ENCODE measurements at regions not wholly inside any gene's neighbourhood (a gene's known extent, or its start where the extent isn't known, plus 50 kb on each side); places are given as distances from the start of the nearest gene placed in this dataset.
"Not testable (repeated sequence)": the region's sequence is repeated elsewhere in the genome, so short reads cannot be mapped to it uniquely, and the experiment has no call there.

- DNase-seq: not testable (repeated sequence)
Observed at GRCh38 chr19:28545397-28545796, 667.6 kb downstream of the UQCRFS1 start.

- DNase-seq: no peak
Observed at GRCh38 chr19:28544451-28545261, 668.3 kb downstream of the UQCRFS1 start.

GRCh38 chr19:28543244-28543776 is 669.6 kb downstream of the UQCRFS1 start:
- DNase-seq: no peak

DNA sequence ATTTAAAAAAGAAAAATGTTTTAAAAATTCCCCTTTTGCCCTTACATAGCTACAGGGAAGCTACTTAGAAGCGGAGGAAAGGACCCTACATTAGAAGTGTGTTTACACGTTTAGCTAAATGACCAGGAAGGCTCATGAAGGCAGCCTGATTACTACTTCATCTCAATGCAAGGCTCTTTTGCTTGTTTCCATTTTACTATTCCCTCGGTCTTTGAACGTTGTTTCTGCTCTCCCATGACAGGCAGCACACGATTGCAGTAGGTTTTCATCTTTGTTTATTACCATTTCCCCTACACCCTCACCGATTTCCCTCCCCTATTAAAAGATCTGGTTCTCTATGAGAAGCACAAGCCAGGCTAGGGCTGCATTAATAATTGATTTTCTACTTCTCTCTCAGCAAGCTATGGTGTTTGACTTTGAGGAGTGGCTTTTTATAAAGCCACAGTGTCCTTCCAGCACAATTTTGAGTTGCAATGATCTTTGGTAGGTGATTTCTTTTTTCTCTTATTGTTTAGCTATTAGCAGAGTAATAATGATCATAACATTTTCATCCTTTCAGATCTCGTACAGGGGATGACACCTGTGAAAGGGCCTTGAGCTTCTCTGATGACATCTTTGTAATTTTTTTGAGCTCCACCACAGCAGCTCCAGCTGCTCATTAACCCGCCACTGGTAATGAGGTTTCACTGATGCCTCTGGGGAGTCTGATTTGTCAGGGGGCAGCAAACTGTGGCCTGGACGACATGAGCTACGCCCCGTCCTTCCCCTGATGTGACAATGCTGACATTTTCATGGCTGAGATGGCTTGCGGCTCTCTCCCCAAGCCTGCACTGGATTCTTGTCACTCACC is 670.3 kb downstream of the UQCRFS1 start:
- no peak for DNase-seq

GRCh38 chr19:28541602-28542393 is 671.2 kb downstream of the UQCRFS1 start:
- DNase-seq: no peak

- no peak for DNase-seq
Observed at GRCh38 chr19:28541029-28541428, 671.9 kb downstream of the UQCRFS1 start.

DNA sequence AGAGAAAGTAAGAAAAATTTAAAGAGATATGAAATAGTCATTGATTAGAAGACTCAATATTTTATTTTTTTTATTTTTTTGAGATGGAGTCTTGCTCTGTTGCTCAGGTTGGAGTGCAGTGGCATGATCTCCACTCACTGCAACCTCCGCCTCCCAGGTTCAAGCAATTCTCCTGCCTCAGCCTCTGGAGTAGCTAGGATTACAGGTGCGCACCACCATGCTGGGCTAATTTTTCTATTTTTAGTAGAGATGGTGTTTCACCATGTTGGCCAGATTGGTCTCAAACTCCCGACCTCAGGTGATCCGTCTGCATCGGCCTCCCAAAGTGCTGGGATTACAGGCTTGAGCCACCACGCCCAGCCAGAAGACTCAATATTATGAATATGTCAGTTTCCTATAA is 672.6 kb downstream of the UQCRFS1 start:
- not testable (repeated sequence) for DNase-seq

DNA sequence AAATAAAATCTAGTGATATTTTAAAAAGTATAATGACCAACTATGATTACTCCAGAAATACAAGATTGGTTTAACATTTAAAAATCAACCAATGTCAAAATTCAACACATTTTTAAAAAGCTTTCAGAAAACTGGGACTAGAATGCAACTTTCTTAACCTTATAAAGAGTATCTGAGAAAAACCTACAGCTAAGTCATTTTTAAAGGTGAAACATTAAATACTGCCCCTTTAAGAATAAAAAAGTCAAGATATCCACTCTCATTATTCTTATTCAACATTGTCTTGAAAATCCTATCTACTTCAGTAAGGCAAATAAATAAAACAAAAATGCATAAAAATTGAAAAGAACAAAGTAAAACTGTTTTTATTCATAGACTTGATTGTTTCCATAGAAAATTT is 673.2 kb downstream of the UQCRFS1 start:
- DNase-seq: no peak

GRCh38 chr19:28538579-28538978 is 674.4 kb downstream of the UQCRFS1 start:
- DNase-seq: not testable (repeated sequence)

- DNase-seq: no peak
Observed at GRCh38 chr19:28537896-28538295, 675.1 kb downstream of the UQCRFS1 start.

DNA sequence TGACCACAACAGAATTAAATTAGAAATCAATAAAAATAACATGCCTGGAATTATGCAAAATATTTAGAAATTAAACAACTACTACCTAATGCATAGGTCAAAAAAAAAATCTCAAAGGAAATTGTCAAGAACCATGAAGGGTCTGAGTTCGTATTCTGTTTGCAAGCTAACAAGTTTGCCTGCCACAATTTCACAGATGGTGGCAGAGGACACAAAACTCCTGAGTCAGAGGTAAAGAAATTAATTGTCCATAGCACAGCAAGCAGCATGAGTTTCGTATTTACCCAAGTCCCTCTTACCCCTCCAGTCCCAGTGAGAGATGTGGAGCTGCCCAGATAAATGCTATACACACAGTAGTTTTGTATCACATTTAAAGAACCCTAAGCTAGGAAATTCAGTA is 675.9 kb downstream of the UQCRFS1 start:
- no peak for DNase-seq

- DNase-seq: no peak
Observed at GRCh38 chr19:28535352-28535775, 677.6 kb downstream of the UQCRFS1 start.

DNA sequence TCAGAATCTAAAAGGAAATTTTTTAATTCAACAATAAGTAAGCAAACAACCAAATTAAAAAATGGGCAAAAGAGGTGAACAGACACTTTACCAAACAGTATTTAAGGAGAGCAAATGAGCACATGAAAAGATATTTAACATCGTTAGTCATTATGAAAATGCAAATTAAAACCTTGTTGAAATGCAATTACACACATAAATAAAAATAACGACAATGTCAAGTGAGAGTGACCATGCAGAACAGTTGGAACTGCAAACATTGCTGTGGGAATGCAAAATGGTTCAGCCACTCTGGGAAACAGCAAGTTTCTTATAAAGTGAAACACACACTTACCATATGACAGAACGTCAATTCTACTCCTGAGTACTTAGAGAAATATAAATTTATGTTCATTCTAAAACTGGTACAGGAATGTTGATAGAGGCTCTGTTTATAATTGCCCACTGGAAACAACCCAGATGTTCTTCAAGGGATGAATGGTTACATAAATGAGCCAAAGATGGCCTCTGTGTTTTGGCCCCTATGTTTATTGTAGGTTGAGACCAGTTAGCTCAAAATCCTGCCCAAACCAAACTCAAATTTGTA is 678.1 kb downstream of the UQCRFS1 start:
- no peak for DNase-seq

GRCh38 chr19:28532765-28533341 is 680.1 kb downstream of the UQCRFS1 start:
- no peak for DNase-seq

DNA sequence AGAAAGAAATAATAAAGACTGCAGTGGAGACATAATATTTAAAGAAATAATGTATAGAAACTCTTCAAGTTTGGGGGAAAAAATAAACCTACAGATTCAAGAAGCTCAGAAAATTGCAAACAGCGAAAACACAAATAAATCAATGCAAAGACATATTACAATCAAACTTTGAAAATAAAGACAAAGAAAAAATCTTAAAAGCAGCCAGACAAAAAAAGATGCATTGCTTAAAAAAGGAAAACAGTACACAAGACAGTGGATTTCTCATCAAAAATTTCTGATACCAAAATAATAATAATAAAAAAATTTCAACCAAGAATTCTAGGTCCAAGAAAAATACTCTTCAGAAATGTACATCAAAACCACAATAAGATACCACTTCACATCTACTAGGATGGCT is 681.0 kb downstream of the UQCRFS1 start:
- DNase-seq: no peak

DNA sequence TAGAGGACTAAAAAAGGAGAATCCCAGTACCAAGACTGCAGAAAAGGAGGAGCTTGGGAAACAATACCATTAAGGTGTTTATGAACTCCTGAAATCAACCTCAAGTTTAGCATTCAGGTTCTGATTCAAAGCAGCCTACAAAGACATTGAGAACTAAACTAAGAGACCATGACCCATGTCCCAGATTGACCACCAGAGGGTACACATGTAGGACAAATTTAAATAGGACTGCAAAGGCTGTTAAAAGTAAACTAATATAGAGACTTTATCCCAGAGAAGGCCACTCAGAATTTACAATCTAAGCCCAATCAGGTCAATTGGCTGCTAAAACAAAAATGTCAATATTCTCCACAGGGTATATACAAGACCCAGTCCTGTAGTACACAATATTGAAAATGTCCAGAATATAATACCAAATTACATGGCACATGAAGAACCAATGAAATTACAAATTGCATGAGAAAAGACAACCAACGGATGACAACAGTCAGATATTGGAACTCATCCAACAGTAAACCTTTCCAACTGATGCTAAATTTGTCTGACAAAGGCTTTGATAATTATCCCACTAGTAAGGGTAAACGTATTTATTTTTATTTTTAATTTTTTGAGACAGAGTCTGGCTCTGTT is 682.4 kb downstream of the UQCRFS1 start:
- no peak for DNase-seq

- DNase-seq: no peak
Observed at GRCh38 chr19:28526038-28526437, 686.9 kb downstream of the UQCRFS1 start.

DNA sequence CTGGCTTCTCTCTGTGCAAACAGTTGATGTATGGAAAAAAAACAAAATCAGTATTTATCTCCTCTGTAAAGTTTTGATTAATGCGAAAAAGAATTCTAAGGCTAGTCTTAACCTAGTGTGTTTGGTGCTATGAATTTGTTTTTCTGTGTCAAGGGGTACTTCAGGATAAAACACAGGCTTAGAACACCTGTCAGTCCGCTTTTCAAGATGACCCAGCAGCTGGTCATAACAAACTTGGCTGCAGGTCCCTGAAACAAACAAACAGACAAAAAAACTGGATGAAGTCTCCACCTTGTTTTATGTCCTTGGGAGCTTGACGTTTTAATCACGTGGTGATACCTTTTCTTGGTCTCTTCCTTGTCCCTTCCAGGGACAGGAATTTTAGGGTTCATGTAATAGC is 689.3 kb downstream of the UQCRFS1 start:
- no peak for DNase-seq

DNA sequence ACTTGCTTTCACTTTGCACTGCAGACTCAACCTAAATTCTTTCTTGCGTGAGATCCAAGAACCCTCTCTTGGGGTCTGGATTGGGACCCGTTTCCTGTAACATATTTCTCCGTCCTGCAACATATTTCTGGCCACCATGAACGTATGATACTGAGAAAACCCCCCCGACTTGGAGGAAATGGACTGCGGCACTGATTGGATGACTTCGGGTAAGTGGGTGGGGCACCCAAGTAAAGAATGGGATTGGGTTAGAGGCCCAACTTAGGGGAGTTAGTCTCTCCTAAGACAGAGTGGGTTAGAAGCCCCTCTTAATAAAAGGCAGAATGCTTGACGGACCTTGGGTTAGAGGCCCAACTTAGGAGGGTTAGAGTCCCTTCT is 690.4 kb downstream of the UQCRFS1 start:
- no peak for DNase-seq

GRCh38 chr19:28521614-28522544 is 691.1 kb downstream of the UQCRFS1 start:
- DNase-seq: no peak
